Ectodermal cell (in vitro differentiated cells): ENCODE measurements at regions not wholly inside any gene's neighbourhood (a gene's known extent, or its start where the extent isn't known, plus 50 kb on each side); places are given as distances from the start of the nearest gene placed in this dataset.
"Not testable (repeated sequence)": the region's sequence is repeated elsewhere in the genome, so short reads cannot be mapped to it uniquely, and the experiment has no call there.

Source experiments
- H3K27ac ChIP-seq: 2 replicates; pipeline ENCODE4 v1.7.0; 2013; ENCODE audit warnings: mild to moderate bottlenecking, low read depth, low read length; ENCODE audit not compliant: insufficient read depth, poor library complexity, severe bottlenecking
- H3K27me3 ChIP-seq: 2 replicates; pipeline ENCODE4 v1.7.0; 2013; ENCODE audit warnings: mild to moderate bottlenecking, low read length; ENCODE audit not compliant: insufficient read depth, control insufficient read depth, poor library complexity, severe bottlenecking
- H3K36me3 ChIP-seq: one replicate; pipeline ENCODE4 v1.7.0; 2013; ENCODE audit warnings: low read length; ENCODE audit not compliant: control insufficient read depth, insufficient read depth
- H3K4me1 ChIP-seq: one replicate; pipeline ENCODE4 v1.7.0; 2013; ENCODE audit warnings: low read length; ENCODE audit not compliant: control insufficient read depth, insufficient read depth
- H3K4me3 ChIP-seq: 2 replicates; pipeline ENCODE4 v1.7.0; 2013; ENCODE audit warnings: low read depth, low read length, control low read depth; ENCODE audit not compliant: insufficient read depth
- H3K9me3 ChIP-seq: 2 replicates; pipeline ENCODE4 v1.7.0; 2013; ENCODE audit warnings: mild to moderate bottlenecking, low read length, moderate library complexity; ENCODE audit not compliant: control insufficient read depth
- WGBS, 2 experiments: methylation state at CpG; one replicate each; pipeline ENCODE4 v1.1.7; 2013; ENCODE audit warnings: missing lambda C conversion rate in 2 of 2; 5-methylcytosine and 5-hydroxymethylcytosine counted together

- peaks cover 4% of the 10 kb centered on the region for H3K9me3 ChIP-seq
- H3K4me3 ChIP-seq = no peak overlapping the region
- no peaks in the 10 kb centered on the region for H3K4me1 ChIP-seq
- 83 to 89% methylated on average over 1 of the region's 1 CpG for WGBS, 2 experiments
- no peaks in the 10 kb centered on the region for H3K27me3 ChIP-seq
- H3K27ac ChIP-seq = no peak overlapping the region
- no peaks in the 10 kb centered on the region for H3K36me3 ChIP-seq
These were observed 465.3 kb downstream of the ACTR3B start for GRCh38 chr7:153224890-153225289.

- H3K36me3 ChIP-seq, H3K4me3 ChIP-seq, H3K27me3 ChIP-seq, H3K27ac ChIP-seq, H3K9me3 ChIP-seq, H3K4me1 ChIP-seq: not testable (repeated sequence)
- WGBS, 2 experiments = 75 to 87% methylated on average over 4 to 7 of the region's 7 CpGs
These were observed 485.6 kb downstream of the ACTR3B start for GRCh38 chr7:153245136-153245535.

GRCh38 chr7:153245809-153246208, 486.3 kb downstream of the ACTR3B start:
- no peaks in the 10 kb centered on the region for H3K36me3 ChIP-seq
- H3K27me3 ChIP-seq = no peaks in the 10 kb centered on the region
- H3K27ac ChIP-seq = no peak overlapping the region
- no peaks in the 10 kb centered on the region for H3K9me3 ChIP-seq
- no peak overlapping the region for H3K4me3 ChIP-seq
- no peaks in the 10 kb centered on the region for H3K4me1 ChIP-seq
- WGBS, 2 experiments = 65 to 83% methylated on average over 1 of the region's 1 CpG

- Histone ChIP-seq H3K27ac (no peak overlapping the region), H3K9me3 (no peaks in the 10 kb centered on the region), H3K36me3 (no peaks in the 10 kb centered on the region), H3K4me3 (no peak overlapping the region), H3K4me1 (no peaks in the 10 kb centered on the region), H3K27me3 (no peaks in the 10 kb centered on the region)
- 90 to 93% methylated on average over 4 of the region's 4 CpGs for WGBS, 2 experiments
These were observed 488.4 kb downstream of the ACTR3B start for GRCh38 chr7:153247926-153248325.

- Histone ChIP-seq H3K4me1 (no peaks in the 10 kb centered on the region), H3K27ac (no peak overlapping the region), H3K36me3 (no peaks in the 10 kb centered on the region), H3K27me3 (no peaks in the 10 kb centered on the region), H3K9me3 (peaks cover 9% of the 10 kb centered on the region), H3K4me3 (no peak overlapping the region)
- 62 to 68% methylated on average over 6 of the region's 6 CpGs for WGBS, 2 experiments
These were observed 499.1 kb downstream of the ACTR3B start for GRCh38 chr7:153258686-153259085.

GRCh38 chr7:153276394-153276793, 516.8 kb downstream of the ACTR3B start:
- H3K4me1 ChIP-seq = no peaks in the 10 kb centered on the region
- no peaks in the 10 kb centered on the region for H3K27me3 ChIP-seq
- no peaks in the 10 kb centered on the region for H3K36me3 ChIP-seq
- no peak overlapping the region for H3K4me3 ChIP-seq
- 85% methylated on average over 2 of the region's 2 CpGs; no CpG with 5 or more reads in 1 of the 2 experiments for WGBS, 2 experiments
- H3K27ac ChIP-seq = no peak overlapping the region
- H3K9me3 ChIP-seq = no peaks in the 10 kb centered on the region

GRCh38 chr7:153286763-153287162, 527.2 kb downstream of the ACTR3B start:
- Histone ChIP-seq H3K4me3 (no peak overlapping the region), H3K27ac (no peak overlapping the region), H3K9me3 (peaks cover 3% of the 10 kb centered on the region), H3K36me3 (no peaks in the 10 kb centered on the region), H3K27me3 (no peaks in the 10 kb centered on the region), H3K4me1 (no peaks in the 10 kb centered on the region)
- WGBS, 2 experiments = 90% methylated on average over 13 of the region's 13 CpGs

GRCh38 chr7:153290066-153290465, 530.5 kb downstream of the ACTR3B start:
- no peaks in the 10 kb centered on the region for H3K4me1 ChIP-seq
- H3K4me3 ChIP-seq = no peak overlapping the region
- no peaks in the 10 kb centered on the region for H3K27me3 ChIP-seq
- WGBS, 2 experiments = 88 to 100% methylated on average over 2 of the region's 4 CpGs
- no peak overlapping the region for H3K27ac ChIP-seq
- no peaks in the 10 kb centered on the region for H3K36me3 ChIP-seq
- peaks cover 3% of the 10 kb centered on the region for H3K9me3 ChIP-seq

- no peaks in the 10 kb centered on the region for H3K36me3 ChIP-seq
- H3K27ac ChIP-seq = no peak overlapping the region
- WGBS, 2 experiments = 87 to 89% methylated on average over 7 of the region's 7 CpGs
- no peaks in the 10 kb centered on the region for H3K4me1 ChIP-seq
- H3K4me3 ChIP-seq = no peak overlapping the region
- H3K27me3 ChIP-seq = no peaks in the 10 kb centered on the region
- peaks cover 8% of the 10 kb centered on the region for H3K9me3 ChIP-seq
These were observed 537.6 kb downstream of the ACTR3B start for GRCh38 chr7:153297141-153297540.

- H3K9me3 ChIP-seq = peaks cover 3% of the 10 kb centered on the region
- no peaks in the 10 kb centered on the region for H3K27me3 ChIP-seq
- 81 to 85% methylated on average over 7 of the region's 7 CpGs for WGBS, 2 experiments
- H3K27ac ChIP-seq = no peak overlapping the region
- H3K4me1 ChIP-seq = no peaks in the 10 kb centered on the region
- no peaks in the 10 kb centered on the region for H3K36me3 ChIP-seq
- H3K4me3 ChIP-seq = no peak overlapping the region
These were observed 542.4 kb downstream of the ACTR3B start for GRCh38 chr7:153301936-153302335.

GRCh38 chr7:153320005-153320404, 560.5 kb downstream of the ACTR3B start:
- no peaks in the 10 kb centered on the region for H3K36me3 ChIP-seq
- WGBS, 2 experiments = 26 to 31% methylated on average over 4 of the region's 4 CpGs
- no peak overlapping the region for H3K27ac ChIP-seq
- no peak overlapping the region for H3K4me3 ChIP-seq
- peaks cover 5% of the 10 kb centered on the region for H3K9me3 ChIP-seq
- H3K27me3 ChIP-seq = no peaks in the 10 kb centered on the region
- no peaks in the 10 kb centered on the region for H3K4me1 ChIP-seq
